SU-DHL-6 (cell line): ENCODE measurements at regions not wholly inside any gene's neighbourhood (a gene's known extent, or its start where the extent isn't known, plus 50 kb on each side); places are given as distances from the start of the nearest gene placed in this dataset.

ENCODE experiments used
- CTCF ChIP-seq: fragments of 200-600 bp; sonication (generic); IDR thresholded peaks from one replicate; pipeline ENCODE4 v1.5.1; 2017; ENCODE audit warnings: antibody characterized with exemption, mild to moderate bottlenecking, low read length, moderate library complexity; ENCODE audit not compliant: insufficient read depth, poor library complexity, severe bottlenecking
- EZH2phosphoT487 ChIP-seq: fragments of 200-600 bp; sonication (generic), shearing (Covaris generic); conservative IDR thresholded peaks from 2 replicates; pipeline ENCODE4 v1.6.1; 2018; ENCODE audit warnings: mild to moderate bottlenecking, antibody characterized with exemption, low read length, moderate library complexity, mixed read lengths

GRCh38 chr5:112546946-112547592 is 128.0 kb upstream of the EPB41L4A start:
- TF ChIP-seq CTCF, result no peak
- TF ChIP-seq EZH2phosphoT487, result no peak
